ENCODE measurements at regions not wholly inside any gene's neighbourhood (a gene's known extent, or its start where the extent isn't known, plus 50 kb on each side); places are given as distances from the start of the nearest gene placed in this dataset.

GRCh38 chr1:212228076-212228475 lies 57.1 kb upstream of the PPP2R5A start (continued):
- TF ChIP-seq CREB1 (CRISPR knock-in tag; IDR thresholded peaks at IDR 0.05; ENCODE audit: low read depth) (no peak), ZNF462 (CRISPR knock-in tag; IDR thresholded peaks at IDR 0.05) (no peak), ZNF114 (CRISPR knock-in tag; IDR thresholded peaks at IDR 0.05) (no peak)

GRCh38 chr1:212228591-212229119 lies 56.6 kb upstream of the PPP2R5A start:
- Mint-ChIP-seq H3K4me1 (peaks cover 9% of the 10 kb centered on the region), H3K27ac (no peak overlapping the region), H3K27me3 (ENCODE audit: insufficient read depth, low read depth, poor library complexity) (peaks cover 7% of the 10 kb centered on the region), H3K9me3 (no peaks in the 10 kb centered on the region), H3K4me3 (no peak overlapping the region), H3K36me3 (ENCODE audit: low read depth) (no peaks in the 10 kb centered on the region)
- Histone ChIP-seq H4K20me1 (replicated peaks; ENCODE audit: insufficient read depth) (no peaks in the 10 kb centered on the region), H3K79me2 (replicated peaks; ENCODE audit: insufficient read depth) (no peaks in the 10 kb centered on the region), H3K27me3 (ENCODE audit: insufficient read depth) (no peaks in the 10 kb centered on the region), H3K4me2 (no peak overlapping the region), H3K27ac (ENCODE audit: low read depth) (no peak overlapping the region), H3K36me3 (ENCODE audit: insufficient read depth) (no peaks in the 10 kb centered on the region), H3K4me1 (ENCODE audit: insufficient read depth) (peaks cover 7% of the 10 kb centered on the region; the same call in 1 of the 2 replicates), H3F3A (replicated peaks; ENCODE audit: low read depth) (no peaks in the 10 kb centered on the region), H2AFZ (no peak overlapping the region), H3K9me2 (ENCODE audit: insufficient read depth) (no peaks in the 10 kb centered on the region), H3K4me3 (no peak overlapping the region)
- DNase-seq (ENCODE audit: low spot score) (no peak), ATAC-seq (no peak)
- TF ChIP-seq CREB1 (CRISPR knock-in tag; IDR thresholded peaks at IDR 0.05; ENCODE audit: low read depth) (no peak), REST (IDR thresholded peaks at IDR 0.05; ENCODE audit: unreplicated experiment) (no peak), ZNF462 (CRISPR knock-in tag; IDR thresholded peaks at IDR 0.05) (no peak), ZNF331 (CRISPR knock-in tag; IDR thresholded peaks at IDR 0.05; ENCODE audit: low read depth) (no peak)
